ENCODE measurements at regions not wholly inside any gene's neighbourhood (a gene's known extent, or its start where the extent isn't known, plus 50 kb on each side); places are given as distances from the start of the nearest gene placed in this dataset.
A peak's percentile ranks its signal among the peaks of the same experiment; 100 is the strongest.

GRCh38 chr5:30933599-30933998, 259.9 kb upstream of the CDH6 start:
- H3K4me2 ChIP-seq (ENCODE audit: extremely low read depth, insufficient read depth, low read length): no peak overlapping the region
- H3K27me3 ChIP-seq (ENCODE audit: control insufficient read depth, insufficient read depth, low read length): no peaks in the 10 kb centered on the region
- H3K4me1 ChIP-seq (ENCODE audit: control insufficient read depth, extremely low read depth, insufficient read depth, low read length): no peaks in the 10 kb centered on the region
- H3K4me3 ChIP-seq (replicated peaks in 1 of 4; ENCODE audit: control extremely low read depth in 1 of 4, insufficient read depth in 1 of 4, low read depth in 3 of 4, low read length in 4 of 4): no peak overlapping the region
- no peaks in the 10 kb centered on the region for H4K20me1 ChIP-seq (ENCODE audit: control insufficient read depth, extremely low read depth, insufficient read depth, low read length)
- no peaks in the 10 kb centered on the region for H3K9me3 ChIP-seq (ENCODE audit: control insufficient read depth, insufficient read depth, low read depth, low read length)
- H3K9ac ChIP-seq (ENCODE audit: insufficient read depth, low read length): no peak overlapping the region
- no peak overlapping the region for H3K27ac ChIP-seq (ENCODE audit: insufficient read depth, low read length)
- TF ChIP-seq CTCF (conservative IDR thresholded peaks at IDR 0.05 in 1 of 2, IDR thresholded peaks at IDR 0.05 in 1 of 2; ENCODE audit: low read depth in 1 of 2, low read length in 2 of 2) (no peak), EZH2 (IDR thresholded peaks at IDR 0.05; ENCODE audit: low read length, missing control alignments) (no peak)
- H3K36me3 ChIP-seq (ENCODE audit: control insufficient read depth, insufficient read depth, low read length): no peaks in the 10 kb centered on the region
- H2AFZ ChIP-seq (ENCODE audit: low read length): no peak overlapping the region
- no peak for DNase-seq (ENCODE audit: low read depth in 2 of 2)
- no peaks in the 10 kb centered on the region for H3K79me2 ChIP-seq (ENCODE audit: control insufficient read depth, insufficient read depth, low read length)

GRCh38 chr5:30932273-30933017, 261.0 kb upstream of the CDH6 start:
- no peak for DNase-seq (ENCODE audit: low read depth in 2 of 2)
- Histone ChIP-seq H3K27me3 (ENCODE audit: control insufficient read depth, insufficient read depth, low read length) (no peaks in the 10 kb centered on the region), H3K4me2 (ENCODE audit: extremely low read depth, insufficient read depth, low read length) (no peak overlapping the region), H3K9ac (ENCODE audit: insufficient read depth, low read length) (no peak overlapping the region), H3K27ac (ENCODE audit: insufficient read depth, low read length) (no peak overlapping the region), H2AFZ (ENCODE audit: low read length) (no peak overlapping the region), H3K79me2 (ENCODE audit: control insufficient read depth, insufficient read depth, low read length) (no peaks in the 10 kb centered on the region), H3K4me3 (replicated peaks in 1 of 4; ENCODE audit: control extremely low read depth in 1 of 4, insufficient read depth in 1 of 4, low read depth in 3 of 4, low read length in 4 of 4) (no peak overlapping the region), H3K9me3 (ENCODE audit: control insufficient read depth, insufficient read depth, low read depth, low read length) (no peaks in the 10 kb centered on the region), H4K20me1 (ENCODE audit: control insufficient read depth, extremely low read depth, insufficient read depth, low read length) (no peaks in the 10 kb centered on the region), H3K4me1 (ENCODE audit: control insufficient read depth, extremely low read depth, insufficient read depth, low read length) (no peaks in the 10 kb centered on the region), H3K36me3 (ENCODE audit: control insufficient read depth, insufficient read depth, low read length) (no peaks in the 10 kb centered on the region)
- TF ChIP-seq CTCF (conservative IDR thresholded peaks at IDR 0.05 in 1 of 2, IDR thresholded peaks at IDR 0.05 in 1 of 2; ENCODE audit: low read depth in 1 of 2, low read length in 2 of 2) (no peak), EZH2 (IDR thresholded peaks at IDR 0.05; ENCODE audit: low read length, missing control alignments) (no peak)

GRCh38 chr5:30930736-30931135, 262.8 kb upstream of the CDH6 start:
- no peak overlapping the region for H2AFZ ChIP-seq (ENCODE audit: low read length)
- no peaks in the 10 kb centered on the region for H4K20me1 ChIP-seq (ENCODE audit: control insufficient read depth, extremely low read depth, insufficient read depth, low read length)
- H3K27ac ChIP-seq (ENCODE audit: insufficient read depth, low read length): no peak overlapping the region
- H3K4me2 ChIP-seq (ENCODE audit: extremely low read depth, insufficient read depth, low read length): no peak overlapping the region
- no peak overlapping the region for H3K4me3 ChIP-seq (replicated peaks in 1 of 4; ENCODE audit: control extremely low read depth in 1 of 4, insufficient read depth in 1 of 4, low read depth in 3 of 4, low read length in 4 of 4)
- H3K79me2 ChIP-seq (ENCODE audit: control insufficient read depth, insufficient read depth, low read length): no peaks in the 10 kb centered on the region
- DNase-seq (ENCODE audit: low read depth in 2 of 2): peak in 1 of 2 donors; percentile 66
- H3K27me3 ChIP-seq (ENCODE audit: control insufficient read depth, insufficient read depth, low read length): no peaks in the 10 kb centered on the region
- no peaks in the 10 kb centered on the region for H3K9me3 ChIP-seq (ENCODE audit: control insufficient read depth, insufficient read depth, low read depth, low read length)
- H3K4me1 ChIP-seq (ENCODE audit: control insufficient read depth, extremely low read depth, insufficient read depth, low read length): no peaks in the 10 kb centered on the region
- no peaks in the 10 kb centered on the region for H3K36me3 ChIP-seq (ENCODE audit: control insufficient read depth, insufficient read depth, low read length)
- no peak overlapping the region for H3K9ac ChIP-seq (ENCODE audit: insufficient read depth, low read length)
- no peak for TF ChIP-seq CTCF (conservative IDR thresholded peaks at IDR 0.05 in 1 of 2, IDR thresholded peaks at IDR 0.05 in 1 of 2; ENCODE audit: low read depth in 1 of 2, low read length in 2 of 2)
- TF ChIP-seq EZH2 (IDR thresholded peaks at IDR 0.05; ENCODE audit: low read length, missing control alignments): no peak

Data from fibroblast of lung (primary cell).